ENCODE measurements at regions not wholly inside any gene's neighbourhood (a gene's known extent, or its start where the extent isn't known, plus 50 kb on each side); places are given as distances from the start of the nearest gene placed in this dataset.

- Histone ChIP-seq H3K36me3 (ENCODE audit: control insufficient read depth in 2 of 2, extremely low read depth in 1 of 2, insufficient read depth in 2 of 2, low read length in 2 of 2) (no peaks in the 10 kb centered on the region), H4K20me1 (replicated peaks; ENCODE audit: control insufficient read depth, extremely low read depth, insufficient read depth, low read length) (no peaks in the 10 kb centered on the region), H3K9ac (replicated peaks; ENCODE audit: extremely low read depth, insufficient read depth, low read length) (no peak overlapping the region), H3K9me3 (replicated peaks; ENCODE audit: control insufficient read depth, insufficient read depth, low read length) (no peaks in the 10 kb centered on the region), H3K27me3 (ENCODE audit: control insufficient read depth in 2 of 2, insufficient read depth in 2 of 2, low read length in 2 of 2) (peaks cover 3% of the 10 kb centered on the region in 2 experiments), H3K79me2 (ENCODE audit: control insufficient read depth, insufficient read depth, low read length) (no peaks in the 10 kb centered on the region), H3K27ac (ENCODE audit: insufficient read depth, low read depth, low read length) (no peak overlapping the region), H3K9me1 (replicated peaks; ENCODE audit: control insufficient read depth, extremely low read depth, insufficient read depth, low read length) (no peaks in the 10 kb centered on the region), H3K4me3 (replicated peaks in 1 of 3; ENCODE audit: insufficient read depth in 1 of 3, low read depth in 1 of 3, low read length in 3 of 3) (no peak overlapping the region), H3K4me1 (ENCODE audit: control insufficient read depth, extremely low read depth, insufficient read depth, low read length) (no peaks in the 10 kb centered on the region), H3K4me2 (ENCODE audit: insufficient read depth, low read length) (no peak overlapping the region), H2AFZ (ENCODE audit: low read depth, low read length) (no peak overlapping the region)
- no TSS peak for BruUV-seq (replicated peaks)
- no peak for TF ChIP-seq POLR2A (IDR thresholded peaks at IDR 0.05; ENCODE audit: low read depth, low read length)
- no peak for TF ChIP-seq POLR2AphosphoS5 (IDR thresholded peaks at IDR 0.05; ENCODE audit: insufficient read depth, low read depth, low read length)
- TF ChIP-seq MYC (IDR thresholded peaks at IDR 0.05; ENCODE audit: low read depth, low read length): no peak
- TF ChIP-seq MAX (IDR thresholded peaks at IDR 0.05; ENCODE audit: insufficient read depth, insufficient read length): no peak
- no peak for TF ChIP-seq FOS (IDR thresholded peaks at IDR 0.05; ENCODE audit: borderline replicate concordance, insufficient read depth, low read length)
- no peak for TF ChIP-seq EZH2 (IDR thresholded peaks at IDR 0.05; ENCODE audit: borderline replicate concordance, low read depth, low read length, severe bottlenecking)
- no peak for TF ChIP-seq JUN (IDR thresholded peaks at IDR 0.05; ENCODE audit: borderline replicate concordance, insufficient read depth, insufficient read length, low read depth)
- TF ChIP-seq CTCF (IDR thresholded peaks at IDR 0.05; ENCODE audit: extremely low read depth in 1 of 2, insufficient read depth in 1 of 2, low read depth in 1 of 2, low read length in 2 of 2): no peak
- no peak for TF ChIP-seq GATA2 (IDR thresholded peaks at IDR 0.05; ENCODE audit: insufficient read depth, insufficient read length, low read depth, low read length)
- DNase-seq (ENCODE audit: low read depth, low spot score): no peak
- intact Hi-C loops (cut with micrococcal nuclease): no loop called here
- ChIA-PET POLR2A (no interaction called here), CTCF (no interaction called here)
- dilution Hi-C loops (cut with MboI; ENCODE audit: extremely low pct_ligation_motif_present, low sequenced_read_pairs): no loop called here
- FAIRE-seq: no peak
These were observed 297.5 kb upstream of the STT3B start for GRCh38 chr3:31235062-31235700.

Measured in endothelial cell of umbilical vein (primary cell).